B cell (primary cell): ENCODE measurements at regions not wholly inside any gene's neighbourhood (a gene's known extent, or its start where the extent isn't known, plus 50 kb on each side); places are given as distances from the start of the nearest gene placed in this dataset.

Experiments
- ATAC-seq: fragments of 200-7000 bp; cut with Tn5 transposase; one replicate; pipeline ENCODE4 v1.10.0; 2021; ENCODE audit warnings: low read depth, mild to moderate bottlenecking, moderate number of reproducible peaks, moderate library complexity
- CTCF ChIA-PET: fragments of 350-600 bp; sonication (Branson Sonifier 250); formaldehyde crosslinking; loops from one replicate; lab custom pipeline; 2021; ENCODE audit warnings: antibody characterized with exemption, inconsistent platforms; lab: Charles Lee
- POLR2A ChIA-PET: fragments of 350-600 bp; sonication (Branson Sonifier 250); formaldehyde crosslinking; loops from one replicate; lab custom pipeline; 2021; ENCODE audit warnings: antibody characterized with exemption; lab: Charles Lee
- DNase-seq: peaks from one replicate; pipeline ENCODE4 v3.0.0; 2013
- H2AFZ ChIP-seq: 2 replicates; pipeline ENCODE4 v1.6.1; 2012; ENCODE audit warnings: mild to moderate bottlenecking, low read depth, low read length; ENCODE audit not compliant: insufficient read depth, poor library complexity, severe bottlenecking
- H3K27ac ChIP-seq, 2 donors: 1 replicate in 1 of 2; 2 replicates in 1 of 2; pipeline ENCODE4 v1.5.1; 2012 to 2013; ENCODE audit warnings: low read length in 2 of 2, mild to moderate bottlenecking in 2 of 2, moderate library complexity in 1 of 2
- H3K27me3 ChIP-seq, 4 experiments: fragments of 200-600 bp in 1 of 4; sonication (generic) in 1 of 4; replicated peaks in 1 of 4; 1 replicate in 2 of 4; 2 replicates in 2 of 4; pipeline versions ENCODE4 v1.6.1 to v1.7.0; 2013 to 2016; ENCODE audit warnings: low read length in 3 of 4, mild to moderate bottlenecking in 2 of 4, mixed read lengths in 1 of 4, moderate library complexity in 1 of 4; ENCODE audit not compliant: insufficient read depth in 4 of 4, control insufficient read depth in 3 of 4; ENCODE audit errors: control extremely low read depth in 1 of 4
- H3K36me3 ChIP-seq, 2 experiments: replicated peaks in 1 of 2; 1 replicate in 1 of 2; 2 replicates in 1 of 2; pipeline versions ENCODE4 v1.6.1 to v1.7.1; 2013; ENCODE audit warnings: low read length in 1 of 2; ENCODE audit not compliant: insufficient read depth in 2 of 2, control insufficient read depth in 1 of 2; ENCODE audit errors: control extremely low read depth in 1 of 2, extremely low read depth in 1 of 2
- H3K4me1 ChIP-seq, 2 donors: fragments of 200-600 bp in 1 of 2; sonication (generic) in 1 of 2; 1 replicate in 1 of 2; 2 replicates in 1 of 2; pipeline versions ENCODE4 v1.5.1 to v1.6.1; 2013 to 2017; ENCODE audit warnings: low read length in 2 of 2; ENCODE audit not compliant: control insufficient read depth in 2 of 2, insufficient read depth in 2 of 2
- H3K4me2 ChIP-seq: replicated peaks from 2 replicates; pipeline ENCODE3; 2012; ENCODE audit warnings: mild to moderate bottlenecking, low read depth, low read length; ENCODE audit not compliant: poor library complexity, severe bottlenecking
- H3K4me3 ChIP-seq, 5 experiments: fragments of 200-600 bp in 1 of 5; sonication (generic) in 1 of 5; 1 replicate in 3 of 5; 2 replicates in 2 of 5; pipeline versions ENCODE4 v1.5.1 to v1.7.0; 2011 to 2016; ENCODE audit warnings: low read length in 4 of 5, mild to moderate bottlenecking in 4 of 5, low read depth in 2 of 5, control low read depth in 1 of 5, moderate library complexity in 1 of 5; ENCODE audit not compliant: insufficient read depth in 1 of 5; ENCODE audit errors: control extremely low read depth in 1 of 5, extremely low read depth in 1 of 5
- H3K79me2 ChIP-seq: fragments of 200-600 bp; sonication (generic); one replicate; pipeline ENCODE4 v1.6.0; 2016; ENCODE audit warnings: low read length; ENCODE audit not compliant: control insufficient read depth, insufficient read depth
- H3K9ac ChIP-seq: fragments of 200-600 bp; sonication (generic); 2 replicates; pipeline ENCODE4 v1.6.1; 2017; ENCODE audit warnings: mild to moderate bottlenecking, low read length, moderate library complexity
- H3K9me3 ChIP-seq, 3 donors: one replicate each; pipeline versions ENCODE4 v1.6.1 to v1.7.1; 2013; ENCODE audit warnings: low read length in 2 of 3; ENCODE audit not compliant: control insufficient read depth in 2 of 3, insufficient read depth in 1 of 3; ENCODE audit errors: control extremely low read depth in 1 of 3
- H4K20me1 ChIP-seq: 2 replicates; pipeline ENCODE4 v1.6.0; 2012; ENCODE audit warnings: mild to moderate bottlenecking, low read length; ENCODE audit not compliant: insufficient read depth, control insufficient read depth, poor library complexity, severe bottlenecking
- H3K27ac Mint-ChIP-seq: one replicate; pipeline ENCODE4 v1.8.0; 2021; ENCODE audit warnings: mixed read lengths
- H3K27me3 Mint-ChIP-seq: one replicate; pipeline ENCODE4 v1.8.0; 2021; ENCODE audit warnings: mixed read lengths
- H3K4me1 Mint-ChIP-seq: one replicate; pipeline ENCODE4 v1.8.0; 2021; ENCODE audit warnings: mixed read lengths
- H3K4me3 Mint-ChIP-seq: one replicate; pipeline ENCODE4 v1.8.0; 2021; ENCODE audit warnings: mixed read lengths
- H3K9me3 Mint-ChIP-seq: one replicate; pipeline ENCODE4 v1.8.0; 2022; ENCODE audit warnings: mixed read lengths; ENCODE audit not compliant: insufficient read depth
- CTCF ChIP-seq: fragments of 200-600 bp; IDR thresholded peaks from one replicate; pipeline ENCODE4 v1.8.0; 2022; ENCODE audit warnings: antibody characterized with exemption, mild to moderate bottlenecking
- EZH2 ChIP-seq: IDR thresholded peaks from 2 replicates; pipeline ENCODE4 v1.6.1; 2012; ENCODE audit warnings: borderline replicate concordance, low read depth, mild to moderate bottlenecking, moderate library complexity, low read length; ENCODE audit not compliant: insufficient read depth, poor library complexity, severe bottlenecking
- WGBS: methylation state at CpG from one replicate; pipeline ENCODE4 v1.1.5; 2013; ENCODE audit warnings: missing lambda C conversion rate; ENCODE audit not compliant: insufficient coverage; 5-methylcytosine and 5-hydroxymethylcytosine counted together
- intact Hi-C: fragments of 100-400 bp; cut with micrococcal nuclease; formaldehyde crosslinking; loops from one replicate; pipeline ENCODE4 v1.10.0; 2022

- Mint-ChIP-seq H3K4me3 (no peak overlapping the region), H3K9me3 (peaks cover 4% of the 10 kb centered on the region), H3K4me1 (no peaks in the 10 kb centered on the region), H3K27ac (no peak overlapping the region), H3K27me3 (no peaks in the 10 kb centered on the region)
- Histone ChIP-seq H3K4me3 (no peak overlapping the region), H3K27ac (no peak overlapping the region), H3K27me3 (no peaks in the 10 kb centered on the region), H3K4me1 (no peaks in the 10 kb centered on the region), H3K36me3 (no peaks in the 10 kb centered on the region), H4K20me1 (no peaks in the 10 kb centered on the region), H3K9me3 (no peaks in the 10 kb centered on the region), H3K9ac (no peak overlapping the region), H2AFZ (no peak overlapping the region), H3K4me2 (no peak overlapping the region), H3K79me2 (no peaks in the 10 kb centered on the region)
- WGBS = 52% methylated on average over 3 of the region's 3 CpGs
- DNase-seq (no peak), ATAC-seq (no peak)
- ChIA-PET POLR2A (no interaction called here), CTCF (no interaction called here)
- intact Hi-C loops = no loop called here
- TF ChIP-seq CTCF = no peak
- TF ChIP-seq EZH2 = no peak
Measured at GRCh38 chr10:9759596-9759995, 1258.1 kb upstream of the CELF2 start.

GRCh38 chr10:9762966-9763656 is 1254.6 kb upstream of the CELF2 start:
- no peak for ATAC-seq
- ChIA-PET CTCF (no interaction called here), POLR2A (no interaction called here)
- H3K4me1 ChIP-seq = no peaks in the 10 kb centered on the region
- Mint-ChIP-seq H3K4me1 (no peaks in the 10 kb centered on the region), H3K4me3 (no peak overlapping the region), H3K27ac (no peak overlapping the region), H3K9me3 (peaks cover 4% of the 10 kb centered on the region), H3K27me3 (no peaks in the 10 kb centered on the region)
- no peak overlapping the region for H3K27ac ChIP-seq
- no peak overlapping the region for H3K4me2 ChIP-seq
- H3K9ac ChIP-seq = no peak overlapping the region
- no peaks in the 10 kb centered on the region for H3K36me3 ChIP-seq
- H3K27me3 ChIP-seq = no peaks in the 10 kb centered on the region
- DNase-seq = no peak
- H4K20me1 ChIP-seq = no peaks in the 10 kb centered on the region
- H2AFZ ChIP-seq = no peak overlapping the region
- no peaks in the 10 kb centered on the region for H3K9me3 ChIP-seq
- intact Hi-C loops = no loop called here
- H3K4me3 ChIP-seq = no peak overlapping the region
- WGBS = 100% methylated on average over 2 of the region's 7 CpGs
- TF ChIP-seq CTCF = no peak
- TF ChIP-seq EZH2 = no peak
- H3K79me2 ChIP-seq = no peaks in the 10 kb centered on the region
